ENCODE measurements at regions not wholly inside any gene's neighbourhood (a gene's known extent, or its start where the extent isn't known, plus 50 kb on each side); places are given as distances from the start of the nearest gene placed in this dataset.
"Not testable (repeated sequence)": the region's sequence is repeated elsewhere in the genome, so short reads cannot be mapped to it uniquely, and the experiment has no call there.

- DNase-seq (ENCODE audit: low spot score), result no peak
Measured at GRCh38 chr2:240240017-240240734, 99.7 kb upstream of the OTOS start.

GRCh38 chr2:240240781-240241180 lies 100.3 kb upstream of the OTOS start:
- no peak for DNase-seq (ENCODE audit: low spot score)

GRCh38 chr2:240241572-240241971 lies 101.1 kb upstream of the OTOS start:
- no peak for DNase-seq (ENCODE audit: low spot score)

- DNase-seq (ENCODE audit: low spot score), result not testable (repeated sequence)
Measured at GRCh38 chr2:240243049-240243448, 102.6 kb upstream of the OTOS start.

GRCh38 chr2:240244543-240244942 lies 104.1 kb upstream of the OTOS start:
- DNase-seq (ENCODE audit: low spot score), result peak; percentile 35

GRCh38 chr2:240245184-240245583 lies 104.7 kb upstream of the OTOS start:
- no peak for DNase-seq (ENCODE audit: low spot score)

GRCh38 chr2:240245706-240246105 lies 105.2 kb upstream of the OTOS start:
- peak; percentile 37 for DNase-seq (ENCODE audit: low spot score)

GRCh38 chr2:240246173-240246820 lies 105.8 kb upstream of the OTOS start:
- peak; percentile 41 for DNase-seq (ENCODE audit: low spot score)

- DNase-seq (ENCODE audit: low spot score), result peak; percentile 37
Measured at GRCh38 chr2:240247241-240247867, 106.9 kb upstream of the OTOS start.

- peak; percentile 42 for DNase-seq (ENCODE audit: low spot score)
Measured at GRCh38 chr2:240247868-240248720, 107.6 kb upstream of the OTOS start.

GRCh38 chr2:240248721-240249422 lies 108.4 kb upstream of the OTOS start:
- peak; percentile 40 for DNase-seq (ENCODE audit: low spot score)

- DNase-seq (ENCODE audit: low spot score), result peak; percentile 44
Measured at GRCh38 chr2:240249423-240250149, 109.1 kb upstream of the OTOS start.

- peak; percentile 41 for DNase-seq (ENCODE audit: low spot score)
Measured at GRCh38 chr2:240250150-240250984, 109.9 kb upstream of the OTOS start.

- peak; percentile 89 for DNase-seq (ENCODE audit: low spot score)
Measured at GRCh38 chr2:240250985-240251847, 110.8 kb upstream of the OTOS start.

- no peak for DNase-seq (ENCODE audit: low spot score)
Measured at GRCh38 chr2:240251848-240252190, 111.4 kb upstream of the OTOS start.

- DNase-seq (ENCODE audit: low spot score), result no peak
Measured at GRCh38 chr2:240252191-240252871, 111.9 kb upstream of the OTOS start.

GRCh38 chr2:240252872-240253511 lies 112.5 kb upstream of the OTOS start:
- DNase-seq (ENCODE audit: low spot score), result no peak

Measured in ureter (tissue), 1 donor.